Stimulated activated CD4-positive, alpha-beta T cell treated with anti-CD3 and anti-CD28 coated beads, Interleukin-2, amount 100 ng/mL, for 24 hours (primary cell): ENCODE measurements at regions not wholly inside any gene's neighbourhood (a gene's known extent, or its start where the extent isn't known, plus 50 kb on each side); places are given as distances from the start of the nearest gene placed in this dataset.

ENCODE experiments used
- DNase-seq, 2 donors: peaks; one replicate each; pipeline ENCODE4 v3.0.0-alpha.2; 2020

DNA sequence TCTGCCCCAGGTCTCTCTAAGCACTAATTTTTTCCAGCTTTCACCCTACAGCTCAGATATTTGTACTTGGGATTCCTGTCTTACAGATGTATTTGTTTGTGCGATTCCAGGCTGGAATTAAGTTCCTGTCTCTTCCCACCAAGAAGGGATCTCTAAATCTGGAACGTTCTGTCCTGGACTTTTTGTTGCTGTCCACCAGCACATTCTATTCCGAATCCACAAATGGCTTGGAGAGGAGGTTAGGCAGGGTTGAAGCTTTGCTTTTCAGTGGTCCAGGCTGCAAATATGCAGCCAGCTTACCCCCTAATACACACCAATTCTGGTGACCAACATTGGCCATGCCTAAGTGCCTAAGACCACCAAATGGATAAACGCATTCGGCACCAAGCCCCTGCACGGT, 315.0 kb downstream of the TNS1 start:
- DNase-seq, result no peak

DNA sequence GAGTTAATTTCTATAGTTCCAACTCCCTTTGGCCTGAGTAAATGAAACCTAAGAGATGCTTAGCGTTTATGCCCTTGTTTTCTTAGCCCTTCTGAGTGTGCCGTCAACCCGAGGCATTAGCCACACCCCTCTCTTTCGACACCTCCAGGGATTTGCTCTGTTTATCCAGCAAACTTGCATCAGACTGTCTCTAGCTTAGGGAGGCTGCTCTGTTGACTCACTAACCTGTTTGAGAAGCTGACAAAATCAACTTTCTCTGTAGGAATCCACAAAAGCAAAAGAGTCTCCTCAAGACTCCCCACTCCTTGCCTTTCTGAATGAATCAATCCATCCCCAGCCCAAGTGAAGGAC, 317.6 kb downstream of the TNS1 start:
- no peak for DNase-seq

DNA sequence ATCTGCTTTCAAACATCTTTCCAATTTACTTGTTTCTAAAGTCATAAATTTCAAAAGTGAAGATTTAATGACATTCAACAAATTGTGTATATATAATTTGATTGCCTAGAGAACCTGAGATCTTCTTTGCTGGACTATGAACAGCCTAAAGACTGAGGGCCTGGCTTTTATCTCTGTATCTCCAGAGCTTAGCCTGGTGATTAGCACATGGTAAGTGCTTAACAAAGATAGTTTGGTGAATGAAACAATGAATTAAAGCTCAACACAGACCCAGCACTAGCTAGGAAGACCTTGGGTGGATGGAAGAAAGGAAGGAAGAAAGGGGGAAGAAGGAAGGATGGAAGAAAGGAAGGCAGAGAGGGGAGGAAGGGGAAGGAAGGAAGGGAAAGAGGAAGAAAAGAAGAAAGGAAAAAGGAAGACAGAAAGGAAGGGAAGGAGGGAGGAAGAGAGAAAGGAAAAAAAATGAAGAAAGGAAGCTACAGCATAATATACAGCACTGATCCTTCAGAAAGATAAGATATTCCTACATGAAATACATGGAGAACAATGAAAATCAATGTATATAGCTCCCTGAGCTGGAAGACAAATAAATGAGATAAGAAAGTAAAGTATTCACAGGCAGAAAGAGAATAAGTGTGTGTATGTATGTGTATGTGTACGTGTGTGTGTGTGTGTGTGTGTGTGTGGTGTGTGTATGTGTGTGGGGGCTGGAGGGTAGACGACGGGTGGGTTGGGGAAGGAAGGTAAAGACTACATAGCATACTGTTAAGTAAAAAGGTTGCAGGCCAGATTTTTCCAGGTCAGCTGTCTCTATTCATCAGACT, 318.2 kb downstream of the TNS1 start:
- no peak for DNase-seq

DNA sequence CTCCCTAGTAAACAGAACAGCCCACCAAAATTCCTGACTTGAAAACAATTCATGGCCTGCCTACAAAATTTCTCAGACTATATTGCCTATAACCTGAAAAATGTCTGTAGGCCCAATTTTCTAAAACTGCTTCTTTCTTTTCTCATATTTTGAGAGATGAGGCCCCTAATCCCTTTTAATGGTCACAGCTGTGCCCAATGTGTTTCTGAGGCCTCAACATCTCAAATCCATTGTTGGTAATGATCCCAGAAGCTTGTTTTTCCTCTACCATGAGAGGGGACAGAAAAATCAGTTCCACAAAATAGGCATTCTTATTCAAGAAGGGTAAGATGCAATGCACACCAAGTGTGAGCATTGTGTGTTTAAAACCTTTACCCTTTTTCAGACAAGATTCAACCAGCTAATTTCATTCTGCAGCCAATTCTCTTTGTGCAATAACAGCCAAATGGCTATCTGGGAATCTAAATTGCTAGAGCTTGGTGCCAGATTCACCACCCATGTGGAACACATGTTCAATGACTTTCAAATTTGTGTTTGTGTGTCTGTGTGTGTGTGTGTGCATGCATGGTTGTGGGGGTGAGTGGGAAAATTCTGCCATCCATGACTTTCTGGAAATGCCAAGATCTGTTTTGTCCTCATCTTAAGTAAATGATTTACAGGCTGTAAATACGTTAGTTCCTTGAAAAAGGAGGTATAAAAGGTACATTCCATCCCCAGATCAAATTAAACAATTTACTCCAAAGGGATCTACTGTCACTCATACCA, 319.5 kb downstream of the TNS1 start:
- DNase-seq, result no peak

DNA sequence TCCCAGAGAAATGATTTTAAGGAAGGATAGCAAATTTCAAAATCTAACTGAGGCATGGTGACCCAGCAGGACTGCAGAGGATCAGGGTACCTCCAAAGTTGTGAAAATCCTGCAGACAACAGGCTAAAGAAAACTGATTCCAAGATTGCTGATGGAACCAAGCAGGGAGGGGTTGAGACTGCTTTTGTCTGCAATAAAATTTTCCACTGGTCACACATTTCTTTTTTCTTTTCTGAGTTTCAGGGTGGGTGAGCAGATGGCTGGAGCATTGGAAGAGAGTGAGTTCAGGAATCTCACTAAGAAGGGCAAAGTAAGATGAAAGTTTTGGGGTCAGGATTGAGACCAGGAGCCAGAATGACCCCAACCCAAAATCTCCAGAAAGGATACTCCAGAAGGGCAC, 321.0 kb downstream of the TNS1 start:
- no peak for DNase-seq

DNA sequence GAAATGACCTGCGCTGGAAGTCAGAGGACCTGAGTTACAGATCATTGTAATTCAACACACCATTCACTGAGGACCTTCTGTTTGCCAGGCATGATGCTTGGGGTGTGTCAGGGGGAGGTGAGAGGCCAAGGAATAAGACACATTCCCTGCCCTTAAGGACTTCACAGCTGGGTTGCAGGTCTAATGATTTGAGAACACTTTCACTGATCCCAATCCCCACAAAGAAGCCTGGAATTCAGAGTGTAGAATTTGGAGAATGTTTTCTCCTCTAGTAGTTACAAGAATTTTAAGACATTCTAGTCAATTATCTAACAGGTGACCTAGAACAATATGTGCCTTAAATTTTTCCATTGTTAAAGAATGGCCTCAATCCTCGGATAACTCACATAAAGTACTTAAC, 322.4 kb downstream of the TNS1 start:
- DNase-seq, result no peak

DNA sequence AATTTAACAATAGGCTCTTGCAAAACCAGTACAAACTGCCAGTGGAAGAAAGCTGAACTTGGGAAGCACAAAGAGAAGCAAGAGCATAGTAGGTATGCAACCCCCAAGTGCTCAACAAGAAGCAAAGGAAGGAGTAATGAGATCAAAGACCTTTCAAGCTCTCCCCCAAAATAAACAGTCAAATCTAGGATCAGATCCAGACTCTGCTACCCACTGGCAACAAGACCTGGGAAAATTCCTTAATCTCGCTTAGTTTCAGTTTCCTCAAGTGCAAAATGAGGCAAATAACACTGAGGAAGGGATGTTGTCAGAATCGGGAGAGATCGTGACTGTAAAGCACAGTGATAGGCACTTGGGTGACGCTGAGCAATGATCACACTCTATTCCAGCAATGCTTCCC, 329.2 kb downstream of the TNS1 start:
- DNase-seq, result no peak

DNA sequence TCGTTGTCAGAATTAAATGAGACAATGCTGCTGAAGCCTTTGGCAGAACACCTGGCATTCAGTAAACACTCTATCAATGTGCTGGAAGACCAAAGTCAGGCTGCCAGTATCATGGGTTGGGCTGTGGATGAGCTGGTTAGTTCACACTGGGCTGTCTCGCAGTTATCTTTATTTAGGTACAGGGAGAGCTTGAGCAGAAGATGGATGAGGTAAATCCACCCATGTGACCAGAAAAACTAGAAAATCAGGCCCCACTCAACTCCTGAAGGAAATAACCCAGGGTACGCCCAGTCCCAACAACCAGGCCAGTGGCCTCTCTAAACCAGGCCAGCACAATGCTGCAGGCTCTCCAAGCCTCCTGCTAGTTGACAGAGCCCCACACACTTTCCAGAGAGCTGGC, 330.3 kb downstream of the TNS1 start:
- DNase-seq, result no peak

DNA sequence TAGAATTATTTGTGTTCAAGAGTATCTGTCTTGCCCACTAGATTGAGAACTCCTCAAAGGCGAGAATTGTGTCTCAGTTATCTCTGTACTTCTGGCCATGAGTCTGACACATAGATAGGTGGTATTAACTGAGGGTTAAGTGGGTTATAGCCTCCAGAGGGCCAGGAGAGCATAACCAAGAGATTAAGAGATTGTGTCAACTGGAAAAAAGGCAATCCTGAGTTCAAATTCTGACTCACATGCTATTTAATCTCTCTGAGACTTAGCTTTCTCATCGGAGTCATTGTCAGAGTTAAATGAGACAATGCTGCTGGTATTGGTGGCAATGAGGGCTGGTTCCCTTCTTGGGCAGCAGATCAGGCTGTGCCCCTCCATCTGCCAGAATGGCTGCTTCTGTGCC, 330.9 kb downstream of the TNS1 start:
- no peak for DNase-seq

DNA sequence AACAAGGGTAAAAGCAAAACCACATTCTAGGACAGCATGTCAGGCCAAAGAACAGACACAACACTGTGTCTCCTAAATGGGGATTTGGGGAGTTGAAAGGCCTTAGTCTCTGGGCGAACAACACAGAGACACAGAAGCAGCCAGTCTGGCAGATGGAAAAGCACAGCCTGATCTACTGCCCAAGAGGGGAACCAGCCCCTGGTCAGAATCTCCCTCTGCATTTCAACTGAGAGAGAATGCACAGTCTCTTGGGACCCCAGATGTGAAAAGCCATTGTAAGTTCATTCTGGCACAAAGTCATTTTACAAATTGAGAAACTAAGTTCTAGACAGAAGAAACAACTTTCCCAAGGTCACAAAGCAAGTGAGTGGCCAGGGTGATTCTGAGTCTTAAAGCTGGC, 331.7 kb downstream of the TNS1 start:
- DNase-seq, result no peak

DNA sequence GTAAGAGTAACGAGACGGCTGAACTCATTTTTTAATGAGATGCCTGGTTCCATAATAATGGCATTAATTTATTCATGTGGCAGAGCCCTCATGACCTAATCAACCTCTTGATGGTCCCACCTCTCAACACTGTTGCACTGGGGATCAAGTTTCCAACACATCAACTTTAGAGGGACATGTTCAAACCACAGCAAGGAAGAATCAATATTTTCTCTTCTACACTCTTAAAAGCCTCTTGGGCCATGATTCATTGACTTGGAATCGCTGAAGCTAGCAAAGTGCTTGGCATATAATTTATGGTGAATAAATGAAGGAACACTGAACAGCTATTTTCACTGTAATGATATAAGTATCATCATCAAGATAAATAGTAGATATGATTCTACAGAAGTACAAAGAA, 333.0 kb downstream of the TNS1 start:
- DNase-seq, result no peak

DNA sequence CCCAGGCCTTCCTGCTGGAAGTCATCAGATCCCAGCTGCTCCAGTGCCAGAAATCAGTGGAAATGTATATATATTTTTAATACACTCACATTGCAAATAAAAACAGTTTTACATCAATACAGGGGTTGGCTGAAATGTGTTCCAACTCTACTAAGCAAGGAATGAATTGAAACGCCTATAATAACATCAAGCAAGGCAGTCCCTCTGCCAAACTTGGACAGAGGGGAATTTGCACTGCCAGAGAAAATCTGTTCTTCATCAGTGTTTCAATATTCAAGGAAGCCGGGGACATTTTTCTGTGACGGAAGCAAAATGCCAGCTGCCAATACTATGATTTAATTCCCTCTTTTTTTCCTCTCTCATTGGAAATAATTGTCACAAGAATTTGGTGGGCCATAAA, 335.3 kb downstream of the TNS1 start:
- DNase-seq, result no peak

DNA sequence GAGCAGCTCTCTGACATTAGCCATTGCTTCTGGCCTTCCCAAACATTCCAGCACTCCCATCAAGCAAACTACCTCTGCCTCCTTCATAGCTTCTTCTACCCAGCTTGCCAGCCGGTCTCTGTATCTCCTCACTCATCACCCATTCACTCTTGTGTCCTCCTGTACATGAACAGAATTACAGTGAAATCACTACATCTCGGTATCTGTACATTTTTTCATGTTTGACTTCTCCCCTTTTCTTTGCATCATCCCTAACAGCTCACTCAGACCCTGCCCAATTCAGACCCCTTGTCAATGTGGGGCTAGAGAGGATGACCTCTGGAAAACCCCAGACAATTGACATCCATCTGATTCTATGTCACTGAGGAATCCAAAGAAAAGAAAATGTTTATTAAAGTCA, 335.8 kb downstream of the TNS1 start:
- DNase-seq, result no peak

DNA sequence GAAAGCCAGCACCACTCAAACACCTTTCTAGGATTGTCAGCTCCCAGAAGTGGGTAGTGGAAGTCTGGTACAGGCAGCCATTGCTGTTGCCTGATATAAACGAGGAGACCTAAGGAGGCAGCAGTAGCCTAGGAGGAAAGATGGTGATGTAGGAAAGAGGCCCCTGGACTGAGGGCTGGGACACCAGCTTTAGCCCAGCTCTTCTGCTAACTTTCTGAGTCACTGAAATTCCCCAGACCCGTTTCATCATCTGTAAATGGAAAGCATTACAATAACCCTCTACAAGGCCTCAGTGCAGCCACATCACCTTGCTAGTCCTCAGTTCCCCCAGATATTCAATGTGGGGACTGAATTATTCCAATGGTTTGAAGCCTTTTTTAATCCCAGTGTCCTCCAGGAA, 336.5 kb downstream of the TNS1 start:
- no peak for DNase-seq

DNA sequence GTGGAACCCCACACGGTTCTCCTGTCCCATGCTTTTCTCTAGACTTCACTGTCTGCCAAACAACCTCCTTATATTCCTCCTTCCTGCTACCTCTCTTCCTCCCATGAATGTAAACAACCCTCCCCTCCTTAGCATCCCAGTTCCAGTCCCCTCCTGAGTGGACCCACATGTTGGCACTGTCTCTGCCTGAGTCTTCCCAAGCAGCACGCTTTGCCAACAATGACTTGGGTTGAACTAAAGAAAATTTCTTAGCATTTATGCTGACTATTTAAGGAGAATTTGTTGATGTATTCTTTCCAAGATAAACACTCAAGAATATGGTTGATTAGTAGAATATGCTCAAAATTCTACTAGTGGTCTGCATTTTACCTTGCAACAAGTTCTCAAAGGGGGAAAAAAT, 338.0 kb downstream of the TNS1 start:
- DNase-seq, result no peak

DNA sequence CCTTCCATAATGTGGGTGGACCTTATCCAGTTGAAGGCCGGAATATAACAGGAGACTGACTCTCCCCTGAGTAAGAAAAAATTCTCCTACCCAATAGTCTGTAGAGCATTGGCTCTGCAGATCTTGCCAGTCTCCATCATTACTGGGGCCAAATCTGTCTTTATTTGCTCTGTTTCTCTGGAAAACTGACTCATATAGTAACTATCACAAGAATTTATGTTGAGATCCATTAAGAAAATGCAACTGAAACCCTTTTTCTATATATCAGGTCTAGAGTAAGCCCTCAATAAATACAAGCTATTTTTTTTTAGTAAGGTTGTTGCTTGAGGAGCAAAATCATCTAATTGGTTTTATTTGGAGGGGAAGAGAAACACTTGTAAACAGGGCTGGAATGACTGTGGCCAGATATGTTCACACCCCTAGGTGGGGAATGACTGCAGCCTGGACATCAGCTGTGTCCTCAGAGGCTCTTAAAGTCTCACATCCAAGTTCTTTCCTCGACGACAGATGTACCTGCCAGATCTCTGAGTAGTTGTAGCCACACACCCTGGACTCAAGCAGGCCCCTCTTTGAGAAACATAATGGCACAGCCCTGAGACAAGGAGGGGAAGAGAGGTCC, 339.7 kb downstream of the TNS1 start:
- DNase-seq, result no peak

DNA sequence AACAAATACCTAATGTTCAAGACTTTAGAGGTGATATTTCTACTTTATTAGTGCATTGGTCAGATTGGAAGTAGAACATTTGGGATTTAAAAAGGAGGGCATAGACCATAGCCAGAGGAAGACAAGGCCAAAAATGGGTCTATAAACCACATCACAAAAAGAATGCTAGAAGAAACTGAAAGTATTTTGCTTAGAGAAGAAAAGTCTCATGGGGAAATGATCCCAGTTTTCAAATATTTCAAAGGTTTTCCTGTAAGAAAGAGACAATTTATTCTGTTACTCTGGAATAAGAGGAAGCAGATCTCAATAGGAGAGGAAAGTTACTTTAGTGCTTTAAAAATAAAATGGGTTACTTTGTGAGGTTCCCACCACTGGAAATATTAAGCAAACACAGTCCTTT, 341.4 kb downstream of the TNS1 start:
- DNase-seq, result no peak

DNA sequence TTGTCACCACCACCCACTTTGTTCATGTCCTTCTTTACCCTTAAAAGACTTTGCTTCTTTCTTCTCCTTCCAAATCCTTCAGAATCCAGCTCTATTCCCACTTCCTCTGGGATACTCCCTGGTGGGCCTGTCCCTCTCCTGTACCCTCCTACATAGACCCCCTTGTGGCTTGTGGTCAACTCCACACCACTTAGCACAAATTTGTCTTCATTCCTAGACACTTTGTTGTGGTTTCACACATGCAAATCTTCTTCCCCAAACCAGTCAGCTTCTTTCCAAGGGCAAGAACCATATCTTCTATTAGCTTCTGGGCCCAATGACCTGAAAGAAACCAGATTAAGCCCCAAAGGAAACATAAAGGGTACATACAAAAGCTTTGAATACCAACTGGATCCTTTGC, 342.4 kb downstream of the TNS1 start:
- DNase-seq, result no peak

DNA sequence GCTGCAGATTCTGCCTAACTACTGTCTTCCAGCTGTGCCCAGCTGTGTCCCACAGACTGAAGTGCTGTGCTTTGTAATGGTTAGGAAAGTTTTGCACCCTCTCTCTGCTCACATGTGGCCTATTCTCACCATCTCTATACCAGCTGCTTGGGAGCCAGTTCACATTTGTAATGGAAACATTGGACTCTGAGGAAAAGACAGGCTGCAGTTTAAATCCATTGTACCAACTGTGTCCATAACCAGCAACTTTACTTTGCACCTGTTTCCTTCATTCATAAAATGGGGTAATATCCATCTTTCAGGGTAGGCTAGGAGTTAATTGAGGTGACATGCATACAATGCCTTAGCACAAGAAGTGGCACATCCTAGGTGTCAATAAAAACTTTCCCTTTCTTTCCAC, 344.0 kb downstream of the TNS1 start:
- no peak for DNase-seq

DNA sequence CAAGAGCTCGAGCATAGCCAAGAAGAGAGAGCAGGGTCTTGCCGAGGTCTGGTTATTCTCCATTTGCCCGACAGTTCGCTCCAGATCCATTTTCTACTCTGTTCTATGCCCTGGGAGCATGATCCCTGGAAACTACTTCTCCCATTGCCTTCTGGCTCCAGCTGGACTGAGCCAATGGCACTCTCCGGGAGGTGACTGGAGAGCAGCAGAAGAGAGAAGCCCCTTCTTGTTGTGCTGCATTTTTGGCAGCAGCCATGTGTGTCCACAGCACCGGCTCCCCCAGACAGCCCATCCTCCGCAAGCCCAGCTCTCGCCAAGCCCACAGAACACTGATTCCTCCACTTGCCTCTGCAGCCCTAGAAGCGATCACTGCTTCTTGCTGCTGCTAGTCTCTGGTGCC, 345.5 kb downstream of the TNS1 start:
- DNase-seq, result no peak

DNA sequence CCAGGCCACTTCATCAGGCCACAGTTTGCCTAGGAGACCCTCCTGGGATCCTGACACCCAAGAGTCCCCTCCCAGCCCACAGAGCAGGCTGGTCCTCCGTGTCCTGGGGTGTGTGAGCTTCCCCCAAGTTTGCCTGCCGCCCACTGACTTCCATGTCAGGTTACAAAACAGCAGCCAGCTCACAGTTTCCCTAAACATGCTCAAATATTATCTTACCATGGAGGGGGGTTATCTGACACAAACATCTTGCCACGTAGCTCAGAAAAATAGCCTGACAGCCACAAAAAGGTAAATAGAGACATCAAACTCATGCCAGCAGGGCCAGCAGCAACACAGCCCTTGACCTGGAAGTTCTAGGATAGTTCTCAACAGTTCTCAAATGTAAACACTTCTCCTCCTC, 346.5 kb downstream of the TNS1 start:
- no peak for DNase-seq

DNA sequence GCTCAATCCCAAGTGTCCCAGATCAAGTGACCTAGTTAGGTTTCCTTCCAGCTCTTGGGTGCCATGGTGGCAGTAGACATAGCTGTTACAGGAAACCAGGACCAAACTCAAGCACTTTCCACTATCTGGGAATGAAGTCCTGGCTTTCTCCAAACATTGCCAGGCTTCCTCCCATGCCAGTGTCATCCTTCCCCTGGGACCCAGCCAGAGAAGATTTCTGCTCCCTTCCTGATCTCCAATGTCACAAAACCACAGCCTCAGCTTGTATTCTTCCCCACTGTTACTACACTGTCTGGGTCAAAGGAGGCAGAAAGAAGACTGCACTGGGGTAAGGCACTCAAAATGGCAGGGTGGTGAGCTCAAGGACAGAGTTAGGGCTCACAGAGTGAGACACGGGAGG, 347.1 kb downstream of the TNS1 start:
- no peak for DNase-seq

DNA sequence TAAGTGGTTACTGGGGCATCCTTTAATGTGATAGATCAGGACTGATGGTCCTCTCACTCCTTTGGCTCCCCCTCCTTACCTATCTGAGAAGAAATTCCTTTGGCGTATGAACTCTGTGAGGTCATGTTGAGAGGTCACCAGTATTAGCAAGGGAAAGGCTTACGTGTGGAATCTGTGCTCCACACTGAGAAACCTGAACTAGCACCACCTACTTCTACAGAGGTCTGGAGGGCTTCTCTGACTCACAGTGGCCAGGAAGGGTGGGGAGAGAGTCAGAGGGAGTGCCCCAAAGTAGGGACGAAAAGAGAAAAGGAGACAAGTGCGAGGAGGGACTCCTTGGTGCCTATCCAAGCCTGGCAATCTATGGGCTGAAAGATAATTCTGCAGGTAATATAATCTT, 348.6 kb downstream of the TNS1 start:
- no peak for DNase-seq
